NCI-H446 treated with DMSO at 0.1 percent for 48 hours (cell line): ENCODE measurements at regions not wholly inside any gene's neighbourhood (a gene's known extent, or its start where the extent isn't known, plus 50 kb on each side); places are given as distances from the start of the nearest gene placed in this dataset.
"Not testable (repeated sequence)": the region's sequence is repeated elsewhere in the genome, so short reads cannot be mapped to it uniquely, and the experiment has no call there.

Experiments
- DNase-seq: peaks from one replicate; lab custom pipeline; 2025; lab: John Stamatoyannopoulos, UW

GRCh38 chr5:162624110-162624509 is 556.5 kb downstream of the GABRG2 start:
- no peak for DNase-seq

GRCh38 chr5:162637481-162637880 is 569.9 kb downstream of the GABRG2 start:
- no peak for DNase-seq

GRCh38 chr5:162638849-162639248 is 571.3 kb downstream of the GABRG2 start:
- DNase-seq: no peak

GRCh38 chr5:162641142-162641813 is 573.7 kb downstream of the GABRG2 start:
- no peak for DNase-seq

- no peak for DNase-seq
Observed at GRCh38 chr5:162654661-162655405, 587.3 kb downstream of the GABRG2 start.

- no peak for DNase-seq
Observed at GRCh38 chr5:162657076-162657475, 589.5 kb downstream of the GABRG2 start.

GRCh38 chr5:162664846-162665245 is 597.3 kb downstream of the GABRG2 start:
- DNase-seq: no peak

GRCh38 chr5:162668926-162669325 is 601.4 kb downstream of the GABRG2 start:
- no peak for DNase-seq

GRCh38 chr5:162672061-162672460 is 604.5 kb downstream of the GABRG2 start:
- no peak for DNase-seq

- DNase-seq: no peak
Observed at GRCh38 chr5:162683284-162683683, 615.7 kb downstream of the GABRG2 start.

GRCh38 chr5:162684145-162684544 is 616.6 kb downstream of the GABRG2 start:
- no peak for DNase-seq

- DNase-seq: no peak
Observed at GRCh38 chr5:162685302-162685701, 617.7 kb downstream of the GABRG2 start.

- DNase-seq: not testable (repeated sequence)
Observed at GRCh38 chr5:162696272-162696671, 628.7 kb downstream of the GABRG2 start.

- no peak for DNase-seq
Observed at GRCh38 chr5:162699361-162699760, 631.8 kb downstream of the GABRG2 start.

- no peak for DNase-seq
Observed at GRCh38 chr5:162703914-162704313, 636.3 kb downstream of the GABRG2 start.

- DNase-seq: no peak
Observed at GRCh38 chr5:162711244-162711643, 643.7 kb downstream of the GABRG2 start.

GRCh38 chr5:162719720-162720119 is 652.1 kb downstream of the GABRG2 start:
- DNase-seq: no peak

GRCh38 chr5:162721125-162721524 is 653.6 kb downstream of the GABRG2 start:
- DNase-seq: no peak

GRCh38 chr5:162752612-162753011 is 684.8 kb upstream of the CCNG1 start:
- DNase-seq: no peak

- no peak for DNase-seq
Observed at GRCh38 chr5:162762119-162762518, 675.3 kb upstream of the CCNG1 start.

GRCh38 chr5:162769019-162769418 is 668.4 kb upstream of the CCNG1 start:
- no peak for DNase-seq

- no peak for DNase-seq
Observed at GRCh38 chr5:162785673-162786072, 651.7 kb upstream of the CCNG1 start.

- peak; percentile 27 for DNase-seq
Observed at GRCh38 chr5:162786234-162786633, 651.2 kb upstream of the CCNG1 start.

GRCh38 chr5:162796507-162796906 is 640.9 kb upstream of the CCNG1 start:
- no peak for DNase-seq
